ENCODE measurements at regions not wholly inside any gene's neighbourhood (a gene's known extent, or its start where the extent isn't known, plus 50 kb on each side); places are given as distances from the start of the nearest gene placed in this dataset.
A peak's percentile ranks its signal among the peaks of the same experiment; 100 is the strongest.

- ATAC-seq (ENCODE audit: low read depth), result peak; percentile 95
- H3K27me3 ChIP-seq (ENCODE audit: insufficient read depth, poor library complexity, severe bottlenecking), result no peaks in the 10 kb centered on the region
- no peak for TF ChIP-seq CTCF (IDR thresholded peaks at IDR 0.05; ENCODE audit: poor library complexity, severe bottlenecking)
- no peak for DNase-seq (ENCODE audit: low spot score)
- peaks cover 4% of the 10 kb centered on the region for H3K4me1 ChIP-seq (ENCODE audit: insufficient read depth, poor library complexity, severe bottlenecking)
- no peaks in the 10 kb centered on the region for H3K9me3 ChIP-seq (ENCODE audit: severe bottlenecking)
- peak overlapping the region; percentile 22 for H3K27ac ChIP-seq (ENCODE audit: poor library complexity, severe bottlenecking)
- no peak overlapping the region for H3K4me3 ChIP-seq (ENCODE audit: severe bottlenecking)
- H3K36me3 ChIP-seq (ENCODE audit: low read depth), result no peaks in the 10 kb centered on the region
These were observed 375.1 kb downstream of the MED10 start for GRCh38 chr5:6003040-6003825.

DNA sequence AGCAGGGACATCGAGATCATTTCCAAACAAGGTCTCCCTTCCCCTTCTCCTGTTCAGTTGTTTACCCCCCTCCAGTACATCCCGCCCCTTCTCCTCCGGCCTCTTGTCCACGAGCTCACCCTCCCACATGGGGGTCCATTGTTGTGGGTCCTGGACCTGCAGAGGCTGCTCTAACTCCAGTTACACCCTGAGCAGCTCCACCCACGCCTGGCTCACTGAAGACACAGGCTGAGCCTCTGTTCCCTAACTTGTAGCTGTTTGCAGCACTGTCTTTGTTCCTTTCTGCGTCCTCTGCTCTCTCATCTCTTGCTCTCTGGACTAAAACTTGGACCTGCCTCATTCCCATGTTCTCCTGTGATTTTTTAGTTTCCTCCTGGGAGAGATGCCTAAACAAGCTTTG, 377.5 kb downstream of the MED10 start:
- H3K4me1 ChIP-seq (ENCODE audit: insufficient read depth, poor library complexity, severe bottlenecking), result peaks cover 4% of the 10 kb centered on the region
- DNase-seq (ENCODE audit: low spot score) (no peak), ATAC-seq (ENCODE audit: low read depth) (no peak)
- H3K27me3 ChIP-seq (ENCODE audit: insufficient read depth, poor library complexity, severe bottlenecking), result no peaks in the 10 kb centered on the region
- no peaks in the 10 kb centered on the region for H3K36me3 ChIP-seq (ENCODE audit: low read depth)
- H3K27ac ChIP-seq (ENCODE audit: poor library complexity, severe bottlenecking), result no peak overlapping the region
- H3K4me3 ChIP-seq (ENCODE audit: severe bottlenecking), result no peak overlapping the region
- TF ChIP-seq CTCF (IDR thresholded peaks at IDR 0.05; ENCODE audit: poor library complexity, severe bottlenecking), result no peak
- H3K9me3 ChIP-seq (ENCODE audit: severe bottlenecking), result no peaks in the 10 kb centered on the region

DNA sequence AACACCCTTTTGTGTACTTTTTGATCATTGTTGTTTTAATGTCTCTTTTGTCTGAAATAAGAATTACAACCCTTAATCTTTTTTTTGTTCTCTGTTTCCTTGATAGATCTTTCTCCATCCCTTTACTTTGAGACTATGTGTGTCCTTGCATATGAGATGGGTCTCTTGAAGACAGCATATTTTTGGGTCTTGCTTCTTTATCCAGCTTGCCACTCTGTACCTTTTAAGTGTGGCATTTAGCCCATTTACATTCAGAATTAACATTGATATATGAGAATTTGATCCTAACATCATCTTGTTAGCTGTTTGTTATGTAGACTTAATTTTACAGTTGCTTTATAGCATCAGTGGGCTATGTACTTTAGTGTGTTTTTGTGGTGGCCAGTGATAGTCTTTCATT, 382.5 kb downstream of the MED10 start:
- Histone ChIP-seq H3K4me1 (ENCODE audit: insufficient read depth, poor library complexity, severe bottlenecking) (no peaks in the 10 kb centered on the region), H3K27me3 (ENCODE audit: insufficient read depth, poor library complexity, severe bottlenecking) (no peaks in the 10 kb centered on the region), H3K36me3 (ENCODE audit: low read depth) (no peaks in the 10 kb centered on the region), H3K27ac (ENCODE audit: poor library complexity, severe bottlenecking) (no peak overlapping the region), H3K9me3 (ENCODE audit: severe bottlenecking) (no peaks in the 10 kb centered on the region), H3K4me3 (ENCODE audit: severe bottlenecking) (no peak overlapping the region)
- DNase-seq (ENCODE audit: low spot score), result no peak
- no peak for TF ChIP-seq CTCF (IDR thresholded peaks at IDR 0.05; ENCODE audit: poor library complexity, severe bottlenecking)
- ATAC-seq (ENCODE audit: low read depth), result no peak

GRCh38 chr5:5986492-5987178, 391.7 kb downstream of the MED10 start:
- Histone ChIP-seq H3K4me1 (ENCODE audit: insufficient read depth, poor library complexity, severe bottlenecking) (no peaks in the 10 kb centered on the region), H3K4me3 (ENCODE audit: severe bottlenecking) (no peak overlapping the region), H3K36me3 (ENCODE audit: low read depth) (no peaks in the 10 kb centered on the region), H3K9me3 (ENCODE audit: severe bottlenecking) (no peaks in the 10 kb centered on the region), H3K27me3 (ENCODE audit: insufficient read depth, poor library complexity, severe bottlenecking) (no peaks in the 10 kb centered on the region), H3K27ac (ENCODE audit: poor library complexity, severe bottlenecking) (no peak overlapping the region)
- TF ChIP-seq CTCF (IDR thresholded peaks at IDR 0.05; ENCODE audit: poor library complexity, severe bottlenecking), result no peak
- ATAC-seq (ENCODE audit: low read depth), result no peak
- no peak for DNase-seq (ENCODE audit: low spot score)

DNA sequence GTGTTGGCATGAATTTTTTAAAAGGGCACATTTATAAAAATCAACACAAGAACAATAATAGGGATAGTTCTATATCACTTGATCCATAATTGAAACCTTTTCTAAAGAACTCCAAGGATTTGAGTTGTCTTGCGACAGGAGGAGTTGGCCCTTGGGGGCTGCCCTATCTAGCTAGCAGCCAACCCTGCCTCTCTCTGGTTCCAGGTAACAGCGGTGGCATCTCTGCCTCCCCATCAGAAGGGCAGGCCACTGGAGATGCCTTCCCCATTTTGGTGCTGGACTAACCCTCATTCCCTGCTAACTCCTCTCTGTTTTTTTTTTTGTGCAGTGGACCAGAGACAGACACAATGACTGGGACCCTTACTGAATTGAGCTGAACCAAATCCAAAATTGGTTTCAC, 393.0 kb downstream of the MED10 start:
- Histone ChIP-seq H3K36me3 (ENCODE audit: low read depth) (no peaks in the 10 kb centered on the region), H3K4me1 (ENCODE audit: insufficient read depth, poor library complexity, severe bottlenecking) (no peaks in the 10 kb centered on the region), H3K9me3 (ENCODE audit: severe bottlenecking) (no peaks in the 10 kb centered on the region), H3K27ac (ENCODE audit: poor library complexity, severe bottlenecking) (no peak overlapping the region), H3K27me3 (ENCODE audit: insufficient read depth, poor library complexity, severe bottlenecking) (no peaks in the 10 kb centered on the region), H3K4me3 (ENCODE audit: severe bottlenecking) (no peak overlapping the region)
- ATAC-seq (ENCODE audit: low read depth), result no peak
- no peak for DNase-seq (ENCODE audit: low spot score)
- no peak for TF ChIP-seq CTCF (IDR thresholded peaks at IDR 0.05; ENCODE audit: poor library complexity, severe bottlenecking)
